Type B pancreatic cell (in vitro differentiated cells): ENCODE measurements at regions not wholly inside any gene's neighbourhood (a gene's known extent, or its start where the extent isn't known, plus 50 kb on each side); places are given as distances from the start of the nearest gene placed in this dataset.

Experiments used
- DNase-seq: peaks from one replicate; pipeline ENCODE4 v3.0.0; 2021; ENCODE audit warnings: mixed read lengths; ENCODE audit not compliant: unreplicated experiment; ENCODE audit errors: extremely low spot score
- H3K27ac Mint-ChIP-seq: 2 replicates; pipeline ENCODE4 v1.8.0; 2021; ENCODE audit warnings: mild to moderate bottlenecking, mixed read lengths
- H3K27me3 Mint-ChIP-seq: 2 replicates; pipeline ENCODE4 v1.8.0; 2021; ENCODE audit warnings: mixed read lengths
- H3K36me3 Mint-ChIP-seq: 2 replicates; pipeline ENCODE4 v1.8.0; 2021; ENCODE audit warnings: mixed read lengths
- H3K4me1 Mint-ChIP-seq: one replicate; pipeline ENCODE4 v1.8.0; 2021; ENCODE audit warnings: mixed read lengths; ENCODE audit not compliant: unreplicated experiment
- H3K4me3 Mint-ChIP-seq: 2 replicates; pipeline ENCODE4 v1.8.0; 2021; ENCODE audit warnings: mild to moderate bottlenecking, mixed read lengths
- H3K9me3 Mint-ChIP-seq: 2 replicates; pipeline ENCODE4 v1.8.0; 2021; ENCODE audit warnings: mixed read lengths
- CTCF ChIP-seq: fragments of 200-600 bp; sonication (generic); conservative IDR thresholded peaks from 2 replicates; pipeline ENCODE4 v1.5.0; 2021; ENCODE audit warnings: antibody characterized with exemption, mild to moderate bottlenecking

- no peaks in the 10 kb centered on the region for H3K36me3 Mint-ChIP-seq
- no peak overlapping the region for H3K4me3 Mint-ChIP-seq
- peaks cover 4% of the 10 kb centered on the region for H3K9me3 Mint-ChIP-seq
- H3K4me1 Mint-ChIP-seq: peaks cover 23% of the 10 kb centered on the region
- H3K27me3 Mint-ChIP-seq: peaks cover 4% of the 10 kb centered on the region
- no peak overlapping the region for H3K27ac Mint-ChIP-seq
- DNase-seq: no peak
- TF ChIP-seq CTCF: no peak
These were observed 363.5 kb upstream of the ADGRL2 start for GRCh38 chr1:81437213-81437612.

- no peak for TF ChIP-seq CTCF
- Mint-ChIP-seq H3K36me3 (no peaks in the 10 kb centered on the region), H3K4me1 (peaks cover 36% of the 10 kb centered on the region), H3K9me3 (no peaks in the 10 kb centered on the region), H3K27ac (no peak overlapping the region), H3K27me3 (no peaks in the 10 kb centered on the region), H3K4me3 (no peak overlapping the region)
- DNase-seq: no peak
These were observed 365.6 kb upstream of the ADGRL2 start for GRCh38 chr1:81435175-81435574.

GRCh38 chr1:81433676-81434075, 367.1 kb upstream of the ADGRL2 start:
- H3K36me3 Mint-ChIP-seq: no peaks in the 10 kb centered on the region
- H3K9me3 Mint-ChIP-seq: no peaks in the 10 kb centered on the region
- TF ChIP-seq CTCF: no peak
- no peak overlapping the region for H3K4me3 Mint-ChIP-seq
- peaks cover 48% of the 10 kb centered on the region for H3K4me1 Mint-ChIP-seq
- H3K27ac Mint-ChIP-seq: no peak overlapping the region
- no peak for DNase-seq
- no peaks in the 10 kb centered on the region for H3K27me3 Mint-ChIP-seq

- no peaks in the 10 kb centered on the region for H3K9me3 Mint-ChIP-seq
- peaks cover 52% of the 10 kb centered on the region for H3K4me1 Mint-ChIP-seq
These were observed 368.1 kb upstream of the ADGRL2 start for GRCh38 chr1:81432654-81433109.

GRCh38 chr1:81432059-81432458, 368.7 kb upstream of the ADGRL2 start:
- DNase-seq: no peak
- no peak for TF ChIP-seq CTCF
- H3K27ac Mint-ChIP-seq: no peak overlapping the region
- peaks cover 46% of the 10 kb centered on the region for H3K4me1 Mint-ChIP-seq
- H3K9me3 Mint-ChIP-seq: peaks cover 6% of the 10 kb centered on the region
- no peak overlapping the region for H3K4me3 Mint-ChIP-seq
- no peaks in the 10 kb centered on the region for H3K36me3 Mint-ChIP-seq
- H3K27me3 Mint-ChIP-seq: no peaks in the 10 kb centered on the region

More at GRCh38 chr1:81432654-81433109, 368.1 kb upstream of the ADGRL2 start:
- Mint-ChIP-seq H3K4me3 (no peak overlapping the region), H3K27me3 (no peaks in the 10 kb centered on the region), H3K27ac (no peak overlapping the region), H3K36me3 (no peaks in the 10 kb centered on the region)
- no peak for TF ChIP-seq CTCF
- no peak for DNase-seq

- Mint-ChIP-seq H3K27ac (no peak overlapping the region), H3K36me3 (no peaks in the 10 kb centered on the region), H3K4me3 (no peak overlapping the region), H3K4me1 (peaks cover 45% of the 10 kb centered on the region), H3K27me3 (no peaks in the 10 kb centered on the region), H3K9me3 (peaks cover 10% of the 10 kb centered on the region)
- no peak for DNase-seq
- no peak for TF ChIP-seq CTCF
These were observed 369.1 kb upstream of the ADGRL2 start for GRCh38 chr1:81431624-81432000.
